H54 (cell line): ENCODE measurements at regions not wholly inside any gene's neighbourhood (a gene's known extent, or its start where the extent isn't known, plus 50 kb on each side); places are given as distances from the start of the nearest gene placed in this dataset.

Experiments
- DNase-seq: peaks from one replicate; pipeline ENCODE4 v3.0.0; 2011; ENCODE audit warnings: low spot score, mixed read lengths; ENCODE audit not compliant: insufficient read length
- FAIRE-seq: peaks from 3 replicates; lab custom pipeline; 2011; peaks lifted over from hg19 to GRCh38; lab: Jason Lieb, UNC
- POLR2A ChIP-seq: IDR thresholded peaks from 2 replicates; pipeline ENCODE4 v1.6.1; 2011; ENCODE audit warnings: low read depth, mild to moderate bottlenecking, low read length

DNA sequence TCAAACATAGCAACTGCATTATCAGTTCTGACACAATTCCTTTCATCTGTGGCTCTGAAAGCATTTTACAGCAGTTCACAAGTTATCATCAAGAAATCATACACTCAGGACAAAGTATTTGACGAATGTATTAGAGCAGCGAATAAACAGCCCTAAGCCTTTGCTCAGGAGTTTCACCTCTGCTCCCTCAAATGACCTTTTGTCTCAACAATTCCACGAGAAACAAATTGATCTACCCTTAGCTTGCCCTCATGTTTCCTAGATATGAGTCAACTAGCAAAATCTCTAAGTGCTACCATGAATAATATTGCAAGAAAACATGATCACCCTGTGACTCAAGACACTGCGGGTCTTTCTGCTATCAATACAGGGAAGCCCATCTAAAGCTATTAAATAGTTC lies 396.1 kb downstream of the EFNB2 start:
- peak; percentile 90 for FAIRE-seq
- no peak for TF ChIP-seq POLR2A

DNA sequence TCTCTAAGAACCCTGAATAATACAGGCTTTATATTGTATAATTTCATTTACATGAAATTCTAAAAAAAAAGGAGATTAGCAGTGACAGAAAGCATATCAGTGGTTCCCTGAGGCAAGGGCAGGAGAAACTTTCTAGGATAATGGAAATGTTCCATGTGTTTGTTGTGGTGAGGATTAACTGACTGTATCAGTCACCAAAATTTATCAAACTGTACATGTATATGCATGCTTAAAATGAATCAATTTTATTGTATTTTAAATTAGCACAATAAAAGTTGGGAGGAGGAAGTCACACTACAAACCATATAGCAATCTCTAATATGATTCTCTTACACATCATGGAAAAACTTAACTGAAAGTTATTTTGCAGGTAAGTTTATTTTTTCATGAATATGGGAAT lies 396.8 kb downstream of the EFNB2 start:
- no peak for TF ChIP-seq POLR2A
- FAIRE-seq (no peak), DNase-seq (no peak)

More for the DNA sequence above, 396.1 kb downstream of the EFNB2 start:
- no peak for DNase-seq

DNA sequence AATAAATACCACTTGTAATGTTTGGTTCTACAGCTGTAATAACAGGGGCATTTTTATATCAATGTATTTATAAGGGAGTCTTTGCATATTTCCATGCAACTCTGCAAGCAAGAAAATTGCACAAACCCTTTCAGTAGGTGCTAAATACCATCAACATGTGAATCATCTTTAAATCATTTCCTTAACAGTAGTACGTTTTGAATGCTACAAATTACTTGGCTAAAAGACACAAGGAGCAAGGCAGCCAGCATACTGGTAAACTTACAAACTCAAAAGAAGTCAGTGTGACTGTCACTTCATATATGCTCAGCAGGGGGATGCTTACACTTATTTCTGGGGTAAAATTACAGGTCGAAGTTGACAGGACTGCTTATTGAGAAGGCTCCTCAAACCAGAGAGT lies 402.4 kb downstream of the EFNB2 start:
- FAIRE-seq: peak; percentile 100
- no peak for DNase-seq
- no peak for TF ChIP-seq POLR2A

DNA sequence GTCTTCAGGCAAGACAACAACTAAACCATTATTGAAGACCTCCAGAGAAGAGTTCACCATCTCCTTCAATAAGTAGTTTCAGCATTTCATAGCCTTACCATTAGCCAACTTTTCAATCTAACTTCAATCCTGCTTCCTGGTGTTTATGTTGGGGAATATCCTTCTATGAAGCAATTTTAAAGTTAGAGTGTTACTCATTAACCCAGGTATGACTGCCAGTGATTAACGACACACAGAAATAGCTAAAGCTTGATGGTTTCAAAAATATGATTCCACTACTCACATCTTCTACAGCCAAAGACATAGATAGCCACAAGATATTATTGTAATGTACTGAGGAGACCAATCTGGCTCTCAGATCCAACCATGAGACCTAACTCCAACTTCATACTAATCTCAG lies 403.2 kb downstream of the EFNB2 start:
- TF ChIP-seq POLR2A: no peak
- FAIRE-seq (no peak), DNase-seq (no peak)

DNA sequence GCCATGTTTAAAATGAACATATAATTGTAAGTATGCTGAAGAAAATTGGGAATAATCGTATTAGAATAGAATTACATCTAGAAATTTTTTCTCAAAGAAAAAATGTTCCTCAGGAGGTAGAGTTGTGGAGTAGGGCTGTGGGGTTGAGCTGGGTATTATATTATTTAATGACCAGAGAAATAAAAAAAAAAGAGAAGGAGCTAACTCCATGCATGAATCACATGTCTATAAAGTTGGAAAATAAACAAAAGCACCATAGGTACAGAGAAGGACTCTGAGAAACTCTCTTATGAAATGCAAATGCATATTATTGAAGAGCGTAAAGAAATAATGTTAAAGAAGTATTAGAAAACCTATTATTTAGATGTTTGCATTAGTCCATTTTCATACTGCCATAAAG lies 405.5 kb downstream of the EFNB2 start:
- DNase-seq (no peak), FAIRE-seq (peak; percentile 52)
- TF ChIP-seq POLR2A: no peak

DNA sequence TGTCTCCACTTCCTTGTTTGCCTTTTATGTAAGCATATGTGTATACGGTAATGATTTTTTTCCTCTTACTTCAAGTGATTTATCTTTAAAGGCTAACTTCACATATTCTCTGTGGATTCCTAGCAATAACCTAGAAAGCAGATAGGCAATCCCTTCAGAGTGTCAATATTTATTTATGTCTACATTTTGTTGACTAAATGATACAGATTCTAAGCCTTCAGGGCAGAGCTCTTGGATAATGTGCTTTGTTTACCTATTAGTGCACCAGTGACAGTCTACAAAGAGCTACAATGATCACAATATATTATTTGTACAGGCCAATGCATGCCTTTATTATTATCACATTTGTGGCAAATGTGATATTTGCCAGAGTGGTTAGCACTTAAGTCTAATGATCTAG lies 406.2 kb downstream of the EFNB2 start:
- FAIRE-seq: peak; percentile 71
- DNase-seq: no peak
- no peak for TF ChIP-seq POLR2A

DNA sequence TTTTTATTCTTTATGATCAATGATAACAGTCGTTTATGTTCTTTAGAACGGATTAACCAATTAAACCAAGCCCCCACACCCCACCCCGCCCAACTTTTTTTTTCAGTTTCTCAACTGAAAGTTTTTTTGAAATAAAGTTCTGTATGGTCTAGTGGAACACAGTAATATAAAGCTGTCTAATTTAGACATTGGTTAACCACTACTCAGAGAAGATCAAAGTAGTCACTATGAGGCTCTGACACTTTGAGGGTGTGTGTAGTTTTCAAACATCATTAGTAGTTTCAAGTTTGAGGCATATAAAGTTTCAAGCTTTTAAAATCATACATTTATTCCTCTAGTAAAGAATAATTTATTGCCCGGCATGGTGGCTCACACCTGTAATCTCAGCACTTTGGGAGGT lies 413.2 kb downstream of the EFNB2 start:
- no peak for TF ChIP-seq POLR2A
- FAIRE-seq (no peak), DNase-seq (no peak)

DNA sequence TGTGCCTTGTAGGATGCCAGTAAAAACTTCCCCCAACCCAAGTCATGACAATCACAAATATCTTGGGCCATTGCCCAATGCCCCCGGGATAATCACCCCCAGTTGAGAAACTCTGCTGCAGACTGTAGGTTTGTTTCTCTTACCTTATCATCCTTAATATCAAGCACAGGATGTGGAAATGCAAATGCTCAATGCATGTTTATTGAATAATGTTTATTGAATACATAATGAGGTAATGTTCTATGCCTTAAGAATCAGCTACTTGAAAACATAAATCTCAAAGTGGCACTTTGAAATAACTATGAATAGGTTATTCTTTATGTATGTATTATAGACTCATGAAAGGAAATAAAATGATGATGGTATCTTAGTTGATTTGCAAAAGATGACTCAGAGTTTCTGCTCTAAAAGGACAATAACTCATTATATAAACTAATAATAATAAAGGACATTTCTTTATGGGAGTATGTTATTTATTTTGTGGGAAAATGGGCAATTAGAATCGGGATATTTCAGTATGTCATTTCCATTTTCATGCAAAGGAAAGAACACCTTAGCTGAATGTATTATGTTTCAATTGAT lies 414.2 kb downstream of the EFNB2 start:
- TF ChIP-seq POLR2A: no peak
- no peak for FAIRE-seq

DNA sequence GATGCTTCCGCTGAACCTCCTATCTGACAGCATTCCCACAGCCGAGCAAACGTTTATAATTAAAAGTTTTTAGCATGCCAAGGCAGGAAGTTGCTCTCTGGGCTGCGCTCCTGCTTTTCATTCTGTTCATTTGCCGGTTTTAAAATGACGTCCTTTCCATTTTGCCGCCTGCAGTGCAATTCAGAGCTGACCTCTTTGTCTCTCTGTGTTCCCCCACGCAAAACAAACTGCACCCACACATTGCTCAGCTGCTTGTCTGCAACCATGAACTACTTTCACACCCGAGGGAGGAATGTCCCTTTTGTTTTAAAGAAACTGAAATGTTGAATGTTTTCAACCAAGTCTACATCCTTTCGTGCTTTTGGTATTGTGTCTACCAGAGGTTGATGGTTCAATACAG lies 416.5 kb downstream of the EFNB2 start:
- FAIRE-seq: peak; percentile 86
- no peak for TF ChIP-seq POLR2A
- no peak for DNase-seq

More for the DNA sequence above, 414.2 kb downstream of the EFNB2 start:
- DNase-seq: no peak

DNA sequence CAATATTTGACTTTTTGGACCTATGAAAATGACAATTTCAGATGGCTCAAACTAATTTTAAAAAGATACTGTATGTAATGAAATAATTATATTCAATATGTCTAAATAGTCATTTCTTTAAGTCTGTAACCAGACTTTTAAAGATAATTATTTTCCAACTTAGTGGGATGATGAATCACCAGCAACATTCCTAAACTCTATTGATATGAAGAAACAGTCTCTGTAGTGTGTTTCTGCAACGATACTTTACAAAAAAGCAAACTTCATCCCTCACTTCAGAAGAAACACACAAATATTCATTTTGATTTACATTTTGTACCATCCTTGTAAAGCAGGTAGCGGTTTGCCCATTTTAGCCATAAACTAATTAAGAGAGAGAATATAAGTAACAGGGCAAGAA lies 417.4 kb downstream of the EFNB2 start:
- DNase-seq (no peak), FAIRE-seq (no peak)
- TF ChIP-seq POLR2A: no peak

DNA sequence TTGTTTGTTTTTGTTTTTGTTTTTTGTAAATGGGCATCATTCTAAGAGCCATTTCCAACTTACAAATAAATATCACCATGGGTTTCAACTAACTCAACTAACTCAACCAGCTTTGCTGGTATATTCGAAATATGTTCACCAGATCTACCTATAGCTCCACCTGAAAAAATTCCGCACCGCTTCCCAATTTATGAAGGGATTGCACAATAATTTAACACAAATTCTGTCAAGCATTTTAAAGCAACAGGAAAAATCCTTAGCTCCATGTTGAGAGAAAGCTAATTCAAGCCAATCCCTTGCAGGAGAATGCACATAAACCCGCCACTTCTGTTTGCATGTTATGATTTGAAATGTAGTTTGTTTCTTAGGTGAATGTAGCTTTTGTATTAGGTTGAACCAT lies 417.8 kb downstream of the EFNB2 start:
- TF ChIP-seq POLR2A: no peak
- no peak for FAIRE-seq

DNA sequence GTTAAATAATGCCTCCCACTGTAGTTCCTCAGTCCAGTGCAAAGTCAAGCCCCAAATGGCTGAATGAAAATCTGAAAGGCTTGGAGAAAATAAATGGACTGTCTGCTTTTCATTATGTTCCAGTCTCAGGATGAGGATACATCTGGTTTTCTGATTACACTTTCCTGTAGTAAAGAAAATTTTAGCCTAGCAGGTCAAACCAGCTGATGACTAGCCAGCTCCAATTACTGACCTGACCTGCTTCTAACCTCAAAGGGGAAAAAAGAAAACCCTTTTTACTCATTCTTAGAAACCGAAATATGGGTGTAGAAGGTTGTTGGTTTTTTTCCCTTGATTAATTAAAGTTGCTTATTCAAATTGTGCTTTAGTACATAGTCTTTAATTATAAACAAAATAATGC lies 418.4 kb downstream of the EFNB2 start:
- no peak for TF ChIP-seq POLR2A
- FAIRE-seq: peak; percentile 91
- no peak for DNase-seq

More for the DNA sequence above, 417.8 kb downstream of the EFNB2 start:
- DNase-seq: no peak

DNA sequence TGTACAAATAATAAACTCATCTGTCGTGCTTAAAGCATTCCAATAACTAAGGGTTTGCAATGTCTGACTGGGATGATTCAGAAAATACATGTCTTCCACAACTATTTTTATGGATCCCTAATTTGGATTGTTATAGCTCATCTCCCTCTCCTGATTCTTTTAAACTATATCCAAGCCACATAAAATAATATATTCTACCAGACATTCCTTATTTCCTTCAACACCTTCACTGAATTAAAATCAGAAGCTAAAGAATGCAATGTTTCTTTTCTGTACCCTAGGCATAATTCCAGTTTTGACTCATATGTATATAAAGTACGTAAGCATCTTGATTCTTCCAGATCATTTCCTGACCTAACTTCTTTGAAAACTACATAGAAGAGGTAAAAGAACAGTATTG lies 420.4 kb downstream of the EFNB2 start:
- TF ChIP-seq POLR2A: no peak
- peak; percentile 90 for FAIRE-seq
- DNase-seq: no peak

DNA sequence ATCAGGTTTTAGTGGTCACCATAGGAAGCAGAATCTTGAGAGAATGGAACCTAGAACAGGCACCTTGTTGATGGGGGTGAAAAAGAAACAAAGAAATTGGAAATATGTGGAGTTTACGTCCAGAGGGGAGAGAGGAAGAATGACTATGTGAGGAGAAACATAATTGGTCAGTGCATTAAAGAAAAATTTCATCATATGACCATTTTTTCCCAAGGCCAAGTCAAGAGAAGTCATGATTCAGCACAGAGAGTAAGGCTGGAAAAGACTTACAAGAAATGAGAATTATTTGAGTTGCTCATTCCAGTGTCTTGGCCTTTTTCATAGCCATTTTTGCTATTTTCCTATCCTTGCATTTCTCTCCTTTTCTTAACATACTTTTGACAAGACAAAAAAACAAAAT lies 421.7 kb downstream of the EFNB2 start:
- DNase-seq: no peak
- peak; percentile 68 for FAIRE-seq
- no peak for TF ChIP-seq POLR2A

DNA sequence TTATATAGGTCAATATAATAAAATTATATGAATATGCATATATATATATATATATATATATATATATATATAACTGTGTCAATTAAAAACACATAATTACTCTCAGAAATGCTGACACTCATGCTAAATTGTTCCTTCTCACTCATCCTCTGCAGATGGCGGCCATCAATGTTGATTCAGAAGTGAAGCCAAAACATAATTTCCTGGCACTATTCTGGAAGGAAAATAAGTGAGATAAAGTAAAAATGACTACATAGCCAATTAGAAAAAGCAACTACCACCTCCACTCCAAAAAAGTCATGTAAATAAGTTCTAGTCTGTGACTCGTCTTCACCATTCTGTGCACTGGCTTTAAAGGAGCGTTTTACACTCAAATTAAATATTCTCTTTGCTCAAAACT lies 423.3 kb downstream of the EFNB2 start:
- FAIRE-seq (no peak), DNase-seq (no peak)
- no peak for TF ChIP-seq POLR2A
